ENCODE measurements at regions not wholly inside any gene's neighbourhood (a gene's known extent, or its start where the extent isn't known, plus 50 kb on each side); places are given as distances from the start of the nearest gene placed in this dataset.

DNA sequence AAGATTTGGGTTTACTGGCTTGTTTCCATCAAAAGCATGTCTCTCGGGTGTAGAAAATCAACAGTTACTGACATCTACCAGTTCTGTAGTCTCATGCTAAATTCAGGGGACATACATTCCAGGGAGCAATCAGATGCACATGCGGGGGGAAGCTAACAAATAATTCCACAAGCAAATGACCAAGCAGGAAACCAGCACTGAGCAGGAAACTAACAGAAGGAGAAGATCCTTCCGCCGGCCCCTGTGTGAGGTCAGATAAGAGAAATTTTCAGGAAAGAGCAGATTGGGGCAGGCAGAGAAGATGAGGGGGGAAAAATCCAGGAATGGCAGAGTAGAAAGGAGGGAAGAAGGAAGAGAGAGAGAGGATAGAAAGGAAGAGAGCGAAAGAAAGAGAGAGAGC is 127.6 kb upstream of the TMCC3 start:
- Histone ChIP-seq H3K27ac (no peak overlapping the region), H3K4me3 (no peak overlapping the region), H3K4me2 (no peak overlapping the region), H3K9me3 (no peaks in the 10 kb centered on the region), H3K4me1 (no peaks in the 10 kb centered on the region)
- ChIA-PET POLR2A (no interaction called here), CTCF (no interaction called here)
- TF ChIP-seq FOSB (CRISPR knock-in tag; IDR thresholded peaks at IDR 0.05) (no peak), ZSCAN20 (CRISPR knock-in tag; IDR thresholded peaks at IDR 0.05) (no peak), CHD4 (IDR thresholded peaks at IDR 0.05; ENCODE audit: borderline replicate concordance) (no peak), KDM5A (IDR thresholded peaks at IDR 0.05) (no peak), CHD2 (IDR thresholded peaks at IDR 0.05; ENCODE audit: low read length, partially characterized antibody) (no peak), RCOR1 (IDR thresholded peaks at IDR 0.05; ENCODE audit: low read depth, low read length) (no peak), RFX5 (IDR thresholded peaks at IDR 0.05) (no peak), EHMT2 (IDR thresholded peaks at IDR 0.05; ENCODE audit: low read depth) (no peak), POLR2AphosphoS2 (conservative IDR thresholded peaks at IDR 0.05; ENCODE audit: low read length) (no peak), E2F6 (IDR thresholded peaks at IDR 0.05; ENCODE audit: borderline replicate concordance, low read depth) (no peak), FOSL2 (IDR thresholded peaks at IDR 0.05) (no peak), FOSL2 (CRISPR knock-in tag; IDR thresholded peaks at IDR 0.05) (no peak), HOXB13 (CRISPR knock-in tag; IDR thresholded peaks at IDR 0.05; ENCODE audit: low read depth) (no peak), RARB (CRISPR knock-in tag; IDR thresholded peaks at IDR 0.05) (no peak), NPAS2 (CRISPR knock-in tag; IDR thresholded peaks at IDR 0.05; ENCODE audit: borderline replicate concordance) (no peak), MAFK (IDR thresholded peaks at IDR 0.05; ENCODE audit: partially characterized antibody) (no peak), SREBF2 (IDR thresholded peaks at IDR 0.05) (no peak), MAZ (IDR thresholded peaks at IDR 0.05; ENCODE audit: borderline replicate concordance, low read depth, low read length) (no peak), KDM1A (IDR thresholded peaks at IDR 0.05; ENCODE audit: low read depth) (no peak)
- TF ChIP-seq, protein P1, sequence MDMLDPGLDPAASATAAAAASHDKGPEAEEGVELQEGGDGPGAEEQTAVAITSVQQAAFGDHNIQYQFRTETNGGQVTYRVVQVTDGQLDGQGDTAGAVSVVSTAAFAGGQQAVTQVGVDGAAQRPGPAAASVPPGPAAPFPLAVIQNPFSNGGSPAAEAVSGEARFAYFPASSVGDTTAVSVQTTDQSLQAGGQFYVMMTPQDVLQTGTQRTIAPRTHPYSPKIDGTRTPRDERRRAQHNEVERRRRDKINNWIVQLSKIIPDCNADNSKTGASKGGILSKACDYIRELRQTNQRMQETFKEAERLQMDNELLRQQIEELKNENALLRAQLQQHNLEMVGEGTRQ (IDR thresholded peaks at IDR 0.05): no peak
- 65% methylated on average over 5 of the region's 5 CpGs for WGBS (ENCODE audit: missing lambda C conversion rate)
- FAIRE-seq (no peak), ATAC-seq (no peak), DNase-seq (ENCODE audit: low read depth in 1 of 2, low spot score in 1 of 2) (no peak)

- Histone ChIP-seq H3K4me3 (no peak overlapping the region), H3K4me2 (no peak overlapping the region), H3K27ac (no peak overlapping the region), H3K9me3 (no peaks in the 10 kb centered on the region), H3K4me1 (no peaks in the 10 kb centered on the region)
- WGBS (ENCODE audit: missing lambda C conversion rate): 28% methylated on average over 6 of the region's 7 CpGs
- ATAC-seq: no peak
- no peak for TF ChIP-seq EHF (CRISPR knock-in tag; IDR thresholded peaks at IDR 0.05)
- TF ChIP-seq NFE2L2 (conservative IDR thresholded peaks at IDR 0.05; ENCODE audit: low read length): no peak
- no peak for TF ChIP-seq BHLHE40 (IDR thresholded peaks at IDR 0.05; ENCODE audit: low read depth, low read length)
- no peak for TF ChIP-seq HOXB13 (CRISPR knock-in tag; IDR thresholded peaks at IDR 0.05; ENCODE audit: low read depth)
- no peak for TF ChIP-seq JUN (IDR thresholded peaks at IDR 0.05)
- no peak for TF ChIP-seq HOXA7 (CRISPR knock-in tag; IDR thresholded peaks at IDR 0.05)
- TF ChIP-seq KDM5A (IDR thresholded peaks at IDR 0.05): no peak
- no peak for TF ChIP-seq PBX3 (IDR thresholded peaks at IDR 0.05)
- TF ChIP-seq CBX2 (IDR thresholded peaks at IDR 0.05; ENCODE audit: borderline replicate concordance, low read depth): no peak
- no peak for TF ChIP-seq RNF2 (IDR thresholded peaks at IDR 0.05; ENCODE audit: borderline replicate concordance, low read depth)
- TF ChIP-seq EP300 (IDR thresholded peaks at IDR 0.05): no peak
- TF ChIP-seq GATA3 (IDR thresholded peaks at IDR 0.05; ENCODE audit: borderline replicate concordance): no peak
- TF ChIP-seq ESRRA (IDR thresholded peaks at IDR 0.05; ENCODE audit: borderline replicate concordance, low read length): no peak
- no peak for TF ChIP-seq SREBF2 (IDR thresholded peaks at IDR 0.05)
- TF ChIP-seq EHMT2 (IDR thresholded peaks at IDR 0.05; ENCODE audit: low read depth): no peak
- no peak for TF ChIP-seq SMC3 (IDR thresholded peaks at IDR 0.05)
- no peak for TF ChIP-seq E2F6 (IDR thresholded peaks at IDR 0.05; ENCODE audit: borderline replicate concordance, low read depth)
- no peak for DNase-seq (ENCODE audit: low read depth in 1 of 2, low spot score in 1 of 2)
- CTCF ChIA-PET: interaction anchor here (0.6 to 3.0 kb wide), 3 partner anchors 13 to 51 kb away, joined by 3 to 12 read pairs (median 3); no protein-coding TSS in a partner anchor
- POLR2A ChIA-PET: no interaction called here
- no peak for FAIRE-seq
Observed at GRCh38 chr12:94775710-94776109, 125.4 kb upstream of the TMCC3 start.
